ENCODE measurements at regions not wholly inside any gene's neighbourhood (a gene's known extent, or its start where the extent isn't known, plus 50 kb on each side); places are given as distances from the start of the nearest gene placed in this dataset.
"Not testable (repeated sequence)": the region's sequence is repeated elsewhere in the genome, so short reads cannot be mapped to it uniquely, and the experiment has no call there.

DNA sequence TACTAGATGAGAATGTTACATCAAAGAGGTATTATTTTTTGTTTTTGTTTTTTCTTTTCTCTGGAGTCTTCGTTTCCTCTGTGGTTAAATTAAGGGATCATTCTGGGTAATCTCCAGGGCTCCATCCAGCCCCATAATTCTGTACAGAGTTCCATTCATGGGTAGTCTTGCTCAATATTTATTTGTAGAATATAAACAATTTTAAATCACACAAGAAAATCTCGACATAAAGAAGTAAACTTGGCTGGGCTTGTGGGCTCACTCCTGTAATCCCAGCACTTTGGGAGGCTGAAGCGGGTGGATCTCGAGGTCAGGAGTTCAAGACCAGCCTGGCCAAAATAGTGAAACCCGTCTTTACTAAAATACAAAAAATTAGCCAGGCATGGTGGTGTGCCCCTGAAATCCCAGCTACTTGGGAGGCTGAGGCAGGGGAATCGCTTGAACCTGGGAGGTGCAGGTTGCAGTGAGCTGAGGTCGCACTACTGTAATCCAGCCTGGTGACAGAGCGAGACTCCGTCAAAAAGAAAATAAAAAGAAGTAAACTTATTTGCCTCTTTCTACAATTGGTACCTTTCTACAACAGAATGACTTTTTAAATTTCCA is 166.8 kb upstream of the TGFBR2 start:
- DNase-seq (ENCODE audit: low spot score): no peak

- DNase-seq (ENCODE audit: low spot score): no peak
Observed at GRCh38 chr3:30440147-30440604, 166.2 kb upstream of the TGFBR2 start.

- DNase-seq (ENCODE audit: low spot score): no peak
Observed at GRCh38 chr3:30440880-30441279, 165.5 kb upstream of the TGFBR2 start.

GRCh38 chr3:30443756-30444673 is 162.4 kb upstream of the TGFBR2 start:
- no peak for DNase-seq (ENCODE audit: low spot score)

DNA sequence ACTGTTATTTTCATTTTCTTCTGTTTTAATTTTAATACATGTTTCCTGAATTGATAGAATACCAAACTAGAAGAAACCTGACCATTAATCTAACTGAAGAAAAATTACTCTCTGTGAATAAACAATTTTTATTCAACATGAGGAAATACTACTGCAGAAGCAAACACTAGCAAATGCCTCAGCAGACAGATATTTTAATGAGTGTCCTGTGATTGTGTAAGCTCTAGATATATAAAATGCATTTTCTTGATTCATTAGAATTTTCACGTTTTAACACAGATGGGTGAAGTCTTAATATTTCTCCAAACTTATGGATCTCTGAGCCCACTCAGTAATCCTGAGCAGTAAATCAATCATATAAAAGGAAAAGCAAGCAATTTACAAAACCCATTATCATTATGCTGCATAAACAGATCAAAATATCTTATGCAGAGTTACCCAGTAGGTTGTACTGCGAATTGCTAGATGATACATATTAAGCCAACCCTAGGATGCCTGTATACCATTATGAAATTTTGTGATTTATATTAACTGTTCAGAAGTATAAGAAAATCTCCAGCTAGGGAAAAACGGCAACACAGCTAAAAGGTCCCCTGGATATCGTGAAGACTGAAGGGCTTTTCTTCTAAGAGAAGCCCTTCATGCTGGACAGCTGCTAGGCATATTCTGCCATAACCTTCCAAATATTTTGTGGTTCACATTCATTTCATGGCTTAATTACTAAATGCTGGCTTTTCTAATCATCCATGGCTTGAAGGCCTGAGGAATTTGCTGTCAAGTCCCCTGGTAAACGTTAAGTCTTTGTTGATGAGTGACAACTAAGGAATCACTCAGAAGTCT is 157.7 kb upstream of the TGFBR2 start:
- no peak for DNase-seq (ENCODE audit: low spot score)

GRCh38 chr3:30449290-30449632 is 157.1 kb upstream of the TGFBR2 start:
- peak; percentile 35 for DNase-seq (ENCODE audit: low spot score)

GRCh38 chr3:30452446-30452845 is 154.0 kb upstream of the TGFBR2 start:
- DNase-seq (ENCODE audit: low spot score): no peak

GRCh38 chr3:30453360-30454039 is 152.9 kb upstream of the TGFBR2 start:
- no peak for DNase-seq (ENCODE audit: low spot score)

GRCh38 chr3:30454636-30455035 is 151.8 kb upstream of the TGFBR2 start:
- DNase-seq (ENCODE audit: low spot score): no peak

- DNase-seq (ENCODE audit: low spot score): not testable (repeated sequence)
Observed at GRCh38 chr3:30455112-30455511, 151.3 kb upstream of the TGFBR2 start.

GRCh38 chr3:30455840-30456239 is 150.6 kb upstream of the TGFBR2 start:
- no peak for DNase-seq (ENCODE audit: low spot score)

- no peak for DNase-seq (ENCODE audit: low spot score)
Observed at GRCh38 chr3:30456264-30456663, 150.1 kb upstream of the TGFBR2 start.

DNA sequence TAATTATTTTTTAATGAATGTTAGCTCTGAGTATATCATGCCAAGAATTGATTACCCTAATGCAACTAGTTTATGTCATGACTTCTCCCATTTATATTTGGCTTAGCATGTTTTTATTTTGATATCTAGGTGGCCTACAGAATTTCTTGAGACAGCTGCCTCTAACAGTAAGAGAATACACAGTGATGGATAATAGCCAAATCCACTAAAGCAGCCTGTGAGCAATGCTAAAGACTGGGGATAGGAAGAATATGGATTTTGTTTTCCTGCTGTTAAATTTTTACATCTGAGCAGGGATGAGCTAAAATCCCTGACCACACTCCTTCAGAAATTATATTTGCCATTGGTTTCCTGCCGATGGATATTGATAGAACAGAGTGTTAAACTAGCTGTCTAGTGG is 149.3 kb upstream of the TGFBR2 start:
- DNase-seq (ENCODE audit: low spot score): no peak

- DNase-seq (ENCODE audit: low spot score): no peak
Observed at GRCh38 chr3:30457726-30458125, 148.7 kb upstream of the TGFBR2 start.

GRCh38 chr3:30458376-30459171 is 147.8 kb upstream of the TGFBR2 start:
- DNase-seq (ENCODE audit: low spot score): no peak

GRCh38 chr3:30461311-30461710 is 145.1 kb upstream of the TGFBR2 start:
- DNase-seq (ENCODE audit: low spot score): no peak

- no peak for DNase-seq (ENCODE audit: low spot score)
Observed at GRCh38 chr3:30462721-30463470, 143.5 kb upstream of the TGFBR2 start.

- DNase-seq (ENCODE audit: low spot score): no peak
Observed at GRCh38 chr3:30464381-30464780, 142.0 kb upstream of the TGFBR2 start.

- DNase-seq (ENCODE audit: low spot score): no peak
Observed at GRCh38 chr3:30465454-30465853, 140.9 kb upstream of the TGFBR2 start.

- DNase-seq (ENCODE audit: low spot score): no peak
Observed at GRCh38 chr3:30467596-30468238, 138.7 kb upstream of the TGFBR2 start.

All from putamen (tissue), 1 donor.